Omental fat pad (tissue), 3 donors: ENCODE measurements at regions not wholly inside any gene's neighbourhood (a gene's known extent, or its start where the extent isn't known, plus 50 kb on each side); places are given as distances from the start of the nearest gene placed in this dataset.

ENCODE experiments used
- ATAC-seq: fragments of 150-250 bp; one replicate; pipeline ENCODE4 v1.9.1; 2016; ENCODE audit warnings: mild to moderate bottlenecking, moderate library complexity; ENCODE audit not compliant: low FRiP score
- DNase-seq: peaks from one replicate; pipeline ENCODE4 v3.0.0-alpha.2; 2019; ENCODE audit warnings: low spot score
- CTCF ChIP-seq, 3 donors: fragments of 450-650 bp; IDR thresholded peaks; one replicate each; pipeline ENCODE4 v1.5.1; 2016 to 2017; ENCODE audit warnings: antibody characterized with exemption in 3 of 3, mild to moderate bottlenecking in 3 of 3, moderate library complexity in 2 of 3

GRCh38 chr6:125421836-125422235 is 120.1 kb upstream of the HDDC2 start:
- DNase-seq: no peak
- ATAC-seq: no peak

GRCh38 chr6:125423047-125423446 is 121.3 kb upstream of the HDDC2 start:
- no peak for DNase-seq
- no peak for TF ChIP-seq CTCF (IDR thresholded peaks at IDR 0.05)

More at GRCh38 chr6:125421836-125422235, 120.1 kb upstream of the HDDC2 start:
- TF ChIP-seq CTCF (IDR thresholded peaks at IDR 0.05): no peak

GRCh38 chr6:125431971-125432370 is 130.2 kb upstream of the HDDC2 start:
- ATAC-seq (no peak), DNase-seq (no peak)
- no peak for TF ChIP-seq CTCF (IDR thresholded peaks at IDR 0.05)

More at GRCh38 chr6:125423047-125423446, 121.3 kb upstream of the HDDC2 start:
- ATAC-seq: no peak

GRCh38 chr6:125432963-125433362 is 131.2 kb upstream of the HDDC2 start:
- DNase-seq (no peak), ATAC-seq (no peak)
- TF ChIP-seq CTCF (IDR thresholded peaks at IDR 0.05): no peak

- DNase-seq (no peak), ATAC-seq (no peak)
- no peak for TF ChIP-seq CTCF (IDR thresholded peaks at IDR 0.05)
These were observed 133.0 kb upstream of the HDDC2 start for GRCh38 chr6:125434760-125435159.

- no peak for ATAC-seq
- TF ChIP-seq CTCF (IDR thresholded peaks at IDR 0.05): no peak
- DNase-seq: no peak
These were observed 137.7 kb upstream of the HDDC2 start for GRCh38 chr6:125439512-125439911.

- ATAC-seq (no peak), DNase-seq (no peak)
- no peak for TF ChIP-seq CTCF (IDR thresholded peaks at IDR 0.05)
These were observed 142.5 kb upstream of the HDDC2 start for GRCh38 chr6:125444006-125444923.
